Small intestine (tissue), 7 donors: ENCODE measurements at regions not wholly inside any gene's neighbourhood (a gene's known extent, or its start where the extent isn't known, plus 50 kb on each side); places are given as distances from the start of the nearest gene placed in this dataset.
"Not testable (repeated sequence)": the region's sequence is repeated elsewhere in the genome, so short reads cannot be mapped to it uniquely, and the experiment has no call there.

Source experiments
- DNase-seq, 2 donors: peaks; one replicate each; pipeline versions ENCODE4 v3.0.0 to v3.0.0-alpha.2; 2013
- FAIRE-seq: peaks from 2 replicates; lab custom pipeline; 2012; peaks lifted over from hg19 to GRCh38; lab: Jason Lieb, UNC
- H3K27ac ChIP-seq, 3 donors: one replicate each; pipeline ENCODE4 v1.5.1; 2013; ENCODE audit warnings: low read length in 2 of 3, mild to moderate bottlenecking in 2 of 3, control low read depth in 1 of 3, inconsistent platforms in 1 of 3, low read depth in 1 of 3, moderate library complexity in 1 of 3
- H3K27me3 ChIP-seq, 3 donors: one replicate each; pipeline ENCODE4 v1.6.1; 2013; ENCODE audit warnings: low read length in 3 of 3, inconsistent platforms in 1 of 3; ENCODE audit not compliant: control insufficient read depth in 3 of 3, insufficient read depth in 3 of 3
- H3K36me3 ChIP-seq, 3 donors: one replicate each; pipeline ENCODE4 v1.6.1; 2013; ENCODE audit warnings: low read length in 3 of 3, inconsistent platforms in 1 of 3, low read depth in 1 of 3, mild to moderate bottlenecking in 1 of 3, moderate library complexity in 1 of 3; ENCODE audit not compliant: control insufficient read depth in 3 of 3, insufficient read depth in 2 of 3
- H3K4me1 ChIP-seq, 3 donors: one replicate each; pipeline ENCODE4 v1.6.1; 2013; ENCODE audit warnings: low read length in 2 of 3, inconsistent platforms in 1 of 3, low read depth in 1 of 3, mild to moderate bottlenecking in 1 of 3, moderate library complexity in 1 of 3; ENCODE audit not compliant: control insufficient read depth in 3 of 3, insufficient read depth in 2 of 3
- H3K4me3 ChIP-seq, 3 donors: one replicate each; pipeline ENCODE4 v1.5.1; 2013; ENCODE audit warnings: low read length in 3 of 3, control low read depth in 1 of 3, inconsistent platforms in 1 of 3, low read depth in 1 of 3, mild to moderate bottlenecking in 1 of 3, moderate library complexity in 1 of 3
- H3K9me3 ChIP-seq, 2 donors: one replicate each; pipeline ENCODE4 v1.6.1; 2013; ENCODE audit warnings: low read depth in 1 of 2, low read length in 1 of 2; ENCODE audit not compliant: control insufficient read depth in 2 of 2, insufficient read depth in 1 of 2
- WGBS, 3 donors: extraction: QIAGEN DNeasy Blood & Tissue Kit; methylation state at CpG; one replicate each; pipeline ENCODE4 v1.1.7; 2013; 5-methylcytosine and 5-hydroxymethylcytosine counted together
- donor health status: healthy with polysubstance abuse.
- donor health status: control.
- donor health status: control.
- donor health status: Bipolar disorder and iron deficiency.
- donor health status: healthy.

GRCh38 chr2:153593086-153593485 is 114.5 kb upstream of the RPRM start:
- H3K27ac ChIP-seq, FAIRE-seq, H3K36me3 ChIP-seq, DNase-seq, H3K4me3 ChIP-seq, H3K4me1 ChIP-seq, H3K27me3 ChIP-seq: not testable (repeated sequence)
- 72 to 87% (median 74%) methylated on average over 6 of the region's 6 CpGs for WGBS, 3 donors
- H3K9me3 ChIP-seq = peaks cover under 1 to 12% of the 10 kb centered on the region in 2 donors

- no peak for DNase-seq
- Histone ChIP-seq H3K36me3 (no peaks in the 10 kb centered on the region), H3K9me3 (no peaks in the 10 kb centered on the region), H3K4me3 (no peak overlapping the region), H3K27ac (no peak overlapping the region), H3K4me1 (no peaks in the 10 kb centered on the region), H3K27me3 (no peaks in the 10 kb centered on the region)
- FAIRE-seq = no peak
Observed at GRCh38 chr2:153595939-153596338, 117.4 kb upstream of the RPRM start.

GRCh38 chr2:153601812-153602211 is 123.2 kb upstream of the RPRM start:
- Histone ChIP-seq H3K36me3 (no peaks in the 10 kb centered on the region), H3K4me3 (no peak overlapping the region), H3K27ac (no peak overlapping the region), H3K9me3 (no peaks in the 10 kb centered on the region), H3K27me3 (no peaks in the 10 kb centered on the region), H3K4me1 (no peaks in the 10 kb centered on the region)
- WGBS, 3 donors = 23 to 61% (median 44%) methylated on average over 3 of the region's 3 CpGs
- DNase-seq = no peak
- FAIRE-seq = no peak

GRCh38 chr2:153604133-153604532 is 125.6 kb upstream of the RPRM start:
- Histone ChIP-seq H3K27ac (no peak overlapping the region), H3K27me3 (no peaks in the 10 kb centered on the region), H3K36me3 (no peaks in the 10 kb centered on the region), H3K4me1 (no peaks in the 10 kb centered on the region), H3K4me3 (no peak overlapping the region), H3K9me3 (no peaks in the 10 kb centered on the region)
- FAIRE-seq = no peak
- WGBS, 3 donors = 62 to 79% (median 74%) methylated on average over 1 of the region's 1 CpG
- no peak for DNase-seq

- 39 to 66% (median 52%) methylated on average over 3 of the region's 3 CpGs for WGBS, 3 donors
- Histone ChIP-seq H3K36me3 (no peaks in the 10 kb centered on the region), H3K9me3 (no peaks in the 10 kb centered on the region), H3K4me1 (no peaks in the 10 kb centered on the region), H3K27me3 (no peaks in the 10 kb centered on the region), H3K27ac (no peak overlapping the region), H3K4me3 (no peak overlapping the region)
- FAIRE-seq (no peak), DNase-seq (no peak)
Observed at GRCh38 chr2:153606623-153607022, 128.1 kb upstream of the RPRM start.

GRCh38 chr2:153622285-153622684 is 143.7 kb upstream of the RPRM start:
- H3K27me3 ChIP-seq = no peaks in the 10 kb centered on the region
- WGBS, 3 donors = 58 to 79% (median 60%) methylated on average over 4 of the region's 4 CpGs
- FAIRE-seq (no peak), DNase-seq (no peak)
- H3K27ac ChIP-seq = no peak overlapping the region
- no peaks in the 10 kb centered on the region for H3K4me1 ChIP-seq
- no peaks in the 10 kb centered on the region for H3K36me3 ChIP-seq
- H3K9me3 ChIP-seq = peaks cover 0 to 3% of the 10 kb centered on the region in 2 donors
- no peak overlapping the region for H3K4me3 ChIP-seq

GRCh38 chr2:153623020-153623419 is 144.5 kb upstream of the RPRM start:
- no peak overlapping the region for H3K4me3 ChIP-seq
- FAIRE-seq = no peak
- 0 to 20% (median 4%) methylated on average over 1 of the region's 1 CpG for WGBS, 3 donors
- DNase-seq = no peak
- no peak overlapping the region for H3K27ac ChIP-seq
- no peaks in the 10 kb centered on the region for H3K36me3 ChIP-seq
- no peaks in the 10 kb centered on the region for H3K4me1 ChIP-seq
- H3K9me3 ChIP-seq = peaks cover 0 to 3% of the 10 kb centered on the region in 2 donors
- H3K27me3 ChIP-seq = no peaks in the 10 kb centered on the region

GRCh38 chr2:153626676-153627075 is 148.1 kb upstream of the RPRM start:
- Histone ChIP-seq H3K9me3 (no peaks in the 10 kb centered on the region), H3K27me3 (no peaks in the 10 kb centered on the region), H3K36me3 (no peaks in the 10 kb centered on the region), H3K4me3 (no peak overlapping the region), H3K27ac (no peak overlapping the region), H3K4me1 (no peaks in the 10 kb centered on the region)
- WGBS, 3 donors = 67 to 78% (median 68%) methylated on average over 2 of the region's 2 CpGs
- DNase-seq (no peak), FAIRE-seq (no peak)

GRCh38 chr2:153635494-153635893 is 156.9 kb upstream of the RPRM start:
- H3K4me3 ChIP-seq = no peak overlapping the region
- FAIRE-seq = no peak

More at GRCh38 chr2:153635494-153635893, 156.9 kb upstream of the RPRM start:
- Histone ChIP-seq H3K27ac (no peak overlapping the region), H3K36me3 (no peaks in the 10 kb centered on the region), H3K9me3 (no peaks in the 10 kb centered on the region), H3K4me1 (no peaks in the 10 kb centered on the region), H3K27me3 (no peaks in the 10 kb centered on the region)
- 79 to 84% (median 81%) methylated on average over 2 of the region's 2 CpGs for WGBS, 3 donors
- DNase-seq = no peak
